AG09319 (cell line): ENCODE measurements at regions not wholly inside any gene's neighbourhood (a gene's known extent, or its start where the extent isn't known, plus 50 kb on each side); places are given as distances from the start of the nearest gene placed in this dataset.

Experiments used
- DNase-seq: peaks from one replicate; pipeline ENCODE4 v3.0.0-alpha.2; 2010; ENCODE audit warnings: low read depth; ENCODE audit errors: extremely low read depth
- CTCF ChIP-seq: IDR thresholded peaks from 2 replicates; pipeline ENCODE4 v1.5.1; 2011; ENCODE audit warnings: low read depth, mild to moderate bottlenecking, inconsistent platforms, low read length, moderate library complexity

- no peak for DNase-seq
- no peak for TF ChIP-seq CTCF
Observed at GRCh38 chr7:109498131-109498530, 928.5 kb downstream of the DNAJB9 start.

GRCh38 chr7:109503421-109503820, 933.7 kb downstream of the DNAJB9 start:
- no peak for TF ChIP-seq CTCF
- no peak for DNase-seq

GRCh38 chr7:109522585-109522984, 952.9 kb downstream of the DNAJB9 start:
- no peak for TF ChIP-seq CTCF
- no peak for DNase-seq

DNA sequence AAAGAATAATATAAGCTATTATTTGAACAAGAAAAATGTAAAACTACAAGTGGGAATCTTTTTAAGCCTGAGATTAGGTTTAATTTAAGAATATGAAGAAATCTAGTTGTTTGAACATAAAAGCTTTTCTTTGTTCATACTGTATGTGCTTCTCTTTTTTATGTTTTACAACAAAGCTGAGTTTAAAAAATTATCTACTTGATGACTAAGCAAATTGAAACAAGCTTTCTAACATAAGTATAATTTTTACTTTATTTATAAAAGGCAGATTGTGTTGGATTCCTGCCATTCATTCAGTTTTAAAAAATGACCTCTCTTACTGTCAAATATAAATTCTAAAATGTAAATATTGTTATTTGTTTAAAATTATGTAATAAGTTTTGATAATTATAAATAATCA, 958.2 kb downstream of the DNAJB9 start:
- no peak for DNase-seq
- no peak for TF ChIP-seq CTCF

DNA sequence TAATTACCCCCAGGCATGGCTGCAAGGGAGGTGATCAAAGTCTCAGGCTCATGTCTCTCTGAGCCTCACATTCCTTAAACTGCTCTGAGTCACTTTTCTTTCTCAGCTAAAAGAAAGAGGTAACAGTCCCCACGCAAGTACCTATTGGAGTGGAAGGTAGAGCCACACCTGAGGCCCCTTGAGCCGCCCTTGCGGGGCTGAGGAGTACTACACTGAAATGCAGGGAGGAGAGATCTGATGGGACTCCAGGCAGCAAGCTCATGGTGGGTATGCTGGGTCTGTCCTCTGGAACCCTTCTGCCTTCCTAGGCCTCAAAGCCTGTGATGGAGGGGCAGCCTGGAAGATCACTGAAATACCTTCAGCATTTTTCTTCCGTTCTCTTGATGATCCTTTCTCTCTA, 960.0 kb downstream of the DNAJB9 start:
- no peak for TF ChIP-seq CTCF
- DNase-seq, result no peak

DNA sequence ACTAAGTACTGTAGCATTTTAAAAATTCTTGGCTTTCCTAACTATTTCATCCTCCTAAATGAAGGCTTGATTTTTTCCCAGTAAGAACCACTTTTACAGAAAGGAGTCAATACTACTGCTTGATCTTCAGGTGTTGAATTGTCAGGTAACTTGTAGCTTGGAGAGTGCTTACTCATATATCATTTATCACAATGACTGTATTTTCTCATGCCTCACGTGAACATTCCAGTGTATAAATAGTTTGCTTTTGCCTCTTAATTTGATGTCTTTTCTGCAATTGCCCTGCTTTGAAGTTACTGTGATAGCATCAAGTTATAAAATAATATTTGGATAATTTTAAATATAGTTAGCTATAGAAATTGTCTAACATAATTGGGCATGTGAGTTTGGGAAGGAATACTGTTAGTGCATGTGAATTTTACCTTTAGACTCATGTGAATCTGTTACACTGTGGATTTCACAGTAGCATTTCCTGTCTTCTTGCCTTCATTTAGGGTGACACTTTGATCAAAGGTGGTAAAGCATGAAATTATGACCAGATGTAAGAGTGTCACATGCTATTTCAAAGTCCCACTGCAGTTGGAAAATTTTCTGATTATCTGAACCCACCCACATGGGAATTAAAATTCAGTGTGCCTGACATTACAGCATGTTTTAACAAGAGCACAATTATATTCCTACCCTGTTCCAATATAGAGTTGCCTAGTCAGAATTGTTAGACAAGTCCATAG, 962.8 kb downstream of the DNAJB9 start:
- DNase-seq, result no peak
- TF ChIP-seq CTCF, result no peak

GRCh38 chr7:109545686-109546085, 976.0 kb downstream of the DNAJB9 start:
- TF ChIP-seq CTCF, result no peak
- no peak for DNase-seq
